ENCODE measurements at regions not wholly inside any gene's neighbourhood (a gene's known extent, or its start where the extent isn't known, plus 50 kb on each side); places are given as distances from the start of the nearest gene placed in this dataset.

- no peak for TF ChIP-seq CTCF (conservative IDR thresholded peaks at IDR 0.05; ENCODE audit: control insufficient read depth, insufficient read depth, low read depth, low read length)
- DNase-seq (ENCODE audit: low read depth), result no peak
- no peak overlapping the region for H3K4me3 ChIP-seq (ENCODE audit: control insufficient read depth, low read depth, low read length)
Measured at GRCh38 chr17:36881323-36881722, 56.0 kb upstream of the LHX1 start.

DNA sequence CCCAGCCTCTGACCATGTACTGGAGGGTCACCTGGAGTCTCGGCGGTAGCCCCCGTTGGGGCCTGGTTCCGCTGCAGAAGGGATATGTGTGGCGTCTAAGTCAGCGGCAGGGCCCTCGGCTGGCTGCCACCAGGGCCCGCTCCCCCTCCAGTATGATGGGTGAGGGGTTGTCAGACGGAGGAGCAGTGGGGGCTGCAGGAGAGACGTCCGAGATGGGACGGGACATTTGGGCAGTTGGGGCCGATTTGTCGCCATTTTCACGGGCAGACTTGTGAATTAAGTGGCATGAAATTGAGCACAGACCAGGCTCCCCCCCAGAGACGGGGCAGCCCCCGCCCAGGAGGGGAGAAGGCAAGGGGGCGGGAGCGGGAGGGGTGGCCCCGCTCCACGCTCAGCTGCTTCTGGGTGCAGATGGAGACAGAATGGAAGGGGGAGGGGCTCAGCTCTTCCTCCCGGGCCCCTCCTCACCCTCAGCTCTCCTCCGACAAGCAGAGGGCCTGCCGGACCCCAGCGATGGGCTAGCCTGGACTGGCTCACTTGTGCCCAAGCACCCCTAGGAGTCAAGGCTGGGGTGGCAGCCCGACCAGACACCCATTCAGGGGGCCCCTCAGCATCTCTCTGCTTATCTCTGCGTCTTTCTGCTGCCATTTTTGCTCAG is 52.7 kb upstream of the LHX1 start:
- no peak for TF ChIP-seq CTCF (conservative IDR thresholded peaks at IDR 0.05; ENCODE audit: control insufficient read depth, insufficient read depth, low read depth, low read length)
- no peak for DNase-seq (ENCODE audit: low read depth)
- H3K4me3 ChIP-seq (ENCODE audit: control insufficient read depth, low read depth, low read length), result no peak overlapping the region

- TF ChIP-seq CTCF (conservative IDR thresholded peaks at IDR 0.05; ENCODE audit: control insufficient read depth, insufficient read depth, low read depth, low read length), result no peak
- no peak for DNase-seq (ENCODE audit: low read depth)
- H3K4me3 ChIP-seq (ENCODE audit: control insufficient read depth, low read depth, low read length), result no peak overlapping the region
Measured at GRCh38 chr17:36885153-36885735, 52.0 kb upstream of the LHX1 start.

DNA sequence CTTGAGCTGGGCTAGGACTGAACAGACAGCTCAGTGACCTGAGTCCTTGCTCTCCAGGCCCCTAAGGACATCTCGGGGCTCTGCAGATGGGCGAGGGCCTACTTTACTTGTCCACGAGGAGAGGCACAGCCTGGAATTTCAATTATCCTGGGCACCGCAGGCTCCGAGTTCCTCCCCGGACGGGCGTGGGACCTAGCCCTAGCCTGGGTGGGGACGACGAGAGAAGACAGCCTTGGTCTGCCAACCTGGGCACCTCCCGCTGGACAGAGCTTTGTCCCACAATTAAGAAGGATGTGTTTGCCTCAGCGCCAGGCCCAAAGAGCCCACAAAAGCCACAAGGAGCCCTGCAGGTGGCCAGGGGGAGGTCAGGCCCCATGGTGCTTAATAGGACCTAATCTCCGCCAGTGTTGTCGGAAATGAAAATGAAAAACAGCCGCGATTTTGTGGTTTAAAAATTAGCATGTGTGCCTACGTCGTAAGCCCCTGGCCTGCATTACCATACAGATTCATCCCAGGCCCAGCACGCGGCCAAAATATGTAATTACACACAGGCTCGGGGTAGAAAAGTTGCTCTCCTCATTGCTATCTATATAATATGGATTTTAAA is 51.4 kb upstream of the LHX1 start:
- TF ChIP-seq CTCF (conservative IDR thresholded peaks at IDR 0.05; ENCODE audit: control insufficient read depth, insufficient read depth, low read depth, low read length), result no peak

More for the DNA sequence above, 51.4 kb upstream of the LHX1 start:
- no peak overlapping the region for H3K4me3 ChIP-seq (ENCODE audit: control insufficient read depth, low read depth, low read length)
- no peak for DNase-seq (ENCODE audit: low read depth)

Measured in fibroblast of mammary gland (primary cell).